ENCODE measurements at regions not wholly inside any gene's neighbourhood (a gene's known extent, or its start where the extent isn't known, plus 50 kb on each side); places are given as distances from the start of the nearest gene placed in this dataset.
"Not testable (repeated sequence)": the region's sequence is repeated elsewhere in the genome, so short reads cannot be mapped to it uniquely, and the experiment has no call there.

- no peak for DNase-seq (ENCODE audit: low spot score)
Measured at GRCh38 chr9:80995759-80996158, 693.6 kb downstream of the TLE1 start.

GRCh38 chr9:80994892-80995291, 694.5 kb downstream of the TLE1 start:
- no peak for DNase-seq (ENCODE audit: low spot score)

- DNase-seq (ENCODE audit: low spot score): not testable (repeated sequence)
Measured at GRCh38 chr9:80985595-80985994, 703.8 kb downstream of the TLE1 start.

DNA sequence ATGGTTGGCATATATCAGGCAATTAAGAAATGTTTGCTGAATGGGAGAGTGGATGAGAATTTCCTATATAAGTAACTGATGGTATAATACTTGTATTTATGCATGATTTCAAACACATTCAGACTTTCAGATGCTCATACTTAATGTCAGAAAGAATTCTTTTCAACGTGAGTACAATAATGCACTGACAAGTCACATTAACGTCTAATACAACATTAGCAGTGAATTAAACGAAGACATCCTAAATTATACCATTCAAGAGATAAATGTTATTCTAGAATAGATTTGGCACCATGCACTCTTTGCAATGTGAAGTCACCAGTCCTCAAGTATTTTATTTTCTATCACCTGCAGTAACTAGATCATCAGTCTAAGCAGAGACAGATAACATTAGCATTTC, 712.9 kb downstream of the TLE1 start:
- no peak for DNase-seq (ENCODE audit: low spot score)

DNA sequence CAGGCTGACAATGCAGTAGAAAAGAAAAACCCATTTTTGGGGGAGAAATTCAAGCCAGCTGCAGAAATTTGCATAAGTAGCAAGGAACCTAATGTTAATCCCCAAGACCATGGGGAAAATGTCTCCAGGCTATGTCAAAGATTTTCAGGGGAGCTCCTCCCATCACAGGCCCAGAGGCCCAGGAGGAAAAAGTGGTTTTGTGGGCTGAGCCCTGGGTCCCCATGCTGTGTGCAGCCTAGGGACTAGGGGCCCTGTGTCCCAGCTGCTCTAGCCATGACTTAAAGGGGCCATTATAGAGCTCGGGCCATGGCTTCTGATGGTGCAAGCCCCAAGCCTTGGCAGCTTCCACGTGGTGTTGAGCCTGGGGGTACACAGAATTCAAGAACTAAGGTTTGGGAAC, 719.0 kb downstream of the TLE1 start:
- not testable (repeated sequence) for DNase-seq (ENCODE audit: low spot score)

DNA sequence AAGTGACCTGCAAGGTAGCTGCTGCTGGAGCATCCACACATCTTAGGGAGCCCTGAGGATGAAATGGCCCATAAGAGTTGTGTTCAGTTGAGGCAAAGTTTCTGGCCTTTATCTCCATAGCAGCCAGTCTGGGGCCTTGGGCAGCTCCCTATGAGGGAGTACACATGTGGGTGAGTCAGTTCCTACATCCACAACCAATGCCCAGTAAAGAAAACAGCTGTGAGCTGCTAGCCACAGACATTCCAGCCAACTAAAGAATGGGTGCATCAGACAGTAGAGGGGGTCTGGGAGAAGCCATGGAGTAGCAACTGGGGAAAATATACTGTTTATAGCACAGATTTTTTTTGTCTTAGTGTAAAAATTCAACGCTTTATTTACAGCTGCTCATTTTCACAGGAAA, 720.7 kb downstream of the TLE1 start:
- no peak for DNase-seq (ENCODE audit: low spot score)

DNA sequence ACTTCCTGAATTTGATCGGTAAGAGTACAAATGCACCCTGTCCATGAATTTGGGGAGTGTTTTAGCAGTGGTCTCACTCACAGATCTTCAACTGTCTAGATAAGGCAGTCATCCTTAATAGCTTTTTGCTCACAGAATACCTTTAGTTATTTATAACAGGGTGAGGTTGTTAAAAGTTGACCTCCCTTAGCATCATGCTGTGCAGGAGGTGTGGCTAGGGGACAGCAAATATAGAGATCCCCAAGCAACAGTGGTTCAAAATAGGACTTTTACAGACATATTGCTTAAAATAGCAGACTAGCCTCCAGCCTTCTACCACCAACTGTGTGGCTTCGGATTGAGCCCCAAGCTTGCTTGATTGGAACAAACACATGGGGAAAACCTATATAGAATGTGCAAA, 724.4 kb downstream of the TLE1 start:
- no peak for DNase-seq (ENCODE audit: low spot score)

DNA sequence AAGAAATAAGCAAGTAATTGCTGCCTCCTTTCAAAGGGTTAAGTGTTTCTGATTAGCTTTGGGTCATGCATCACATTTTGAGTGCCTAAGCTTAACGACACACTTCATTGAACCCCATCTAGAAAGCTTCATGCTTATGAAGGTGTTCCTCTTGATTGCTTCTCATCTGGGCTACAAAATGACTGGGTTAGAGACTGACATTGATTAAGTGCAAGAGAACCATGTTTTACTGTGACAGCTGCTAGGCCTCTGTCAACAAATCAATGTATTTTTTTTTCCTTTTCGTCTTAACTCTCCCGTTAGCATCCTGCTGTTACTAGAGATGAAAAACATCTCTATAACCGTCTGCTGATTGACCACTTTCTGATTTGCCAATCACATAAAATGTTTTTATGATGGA, 725.0 kb downstream of the TLE1 start:
- DNase-seq (ENCODE audit: low spot score): no peak

DNA sequence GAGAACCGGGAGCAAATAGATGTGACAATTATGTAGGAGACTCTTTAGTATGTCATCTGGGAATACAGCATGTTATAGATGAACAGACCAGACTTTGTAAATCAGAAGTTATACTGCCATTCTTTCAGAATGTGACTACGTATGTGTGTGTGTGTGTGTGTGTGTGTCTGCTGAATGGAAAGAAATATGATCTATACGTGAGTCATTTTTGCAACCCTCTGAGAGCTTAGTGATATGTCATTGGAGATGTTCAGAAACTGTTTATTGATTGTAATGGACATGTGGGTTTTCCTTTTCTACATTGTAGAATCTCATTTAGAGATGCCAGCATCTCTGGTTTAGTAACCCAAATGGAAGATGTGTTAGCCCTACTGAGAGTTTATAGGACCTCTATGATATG, 731.5 kb downstream of the TLE1 start:
- DNase-seq (ENCODE audit: low spot score): no peak

- DNase-seq (ENCODE audit: low spot score): no peak
Measured at GRCh38 chr9:80954521-80954920, 734.8 kb downstream of the TLE1 start.

- DNase-seq (ENCODE audit: low spot score): no peak
Measured at GRCh38 chr9:80952363-80952922, 736.9 kb downstream of the TLE1 start.

DNA sequence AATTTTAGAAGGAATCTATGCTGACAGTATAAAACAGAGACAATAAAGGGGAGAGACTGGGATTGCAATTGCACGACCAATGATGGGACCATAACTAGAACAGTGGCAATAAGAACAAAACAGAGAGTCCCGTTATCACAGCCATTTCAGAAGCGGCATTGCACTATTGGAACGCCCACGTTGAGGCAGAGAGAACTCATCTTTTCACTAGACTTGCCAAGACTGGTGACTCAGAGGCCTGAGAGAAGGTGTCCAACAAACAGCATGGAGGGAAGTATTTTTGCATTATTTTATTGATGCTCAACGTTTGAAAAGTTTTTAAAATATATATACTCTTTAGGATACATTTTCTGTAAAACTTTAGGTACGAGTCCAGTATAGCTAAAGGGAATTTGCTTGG, 737.7 kb downstream of the TLE1 start:
- DNase-seq (ENCODE audit: low spot score): no peak

DNA sequence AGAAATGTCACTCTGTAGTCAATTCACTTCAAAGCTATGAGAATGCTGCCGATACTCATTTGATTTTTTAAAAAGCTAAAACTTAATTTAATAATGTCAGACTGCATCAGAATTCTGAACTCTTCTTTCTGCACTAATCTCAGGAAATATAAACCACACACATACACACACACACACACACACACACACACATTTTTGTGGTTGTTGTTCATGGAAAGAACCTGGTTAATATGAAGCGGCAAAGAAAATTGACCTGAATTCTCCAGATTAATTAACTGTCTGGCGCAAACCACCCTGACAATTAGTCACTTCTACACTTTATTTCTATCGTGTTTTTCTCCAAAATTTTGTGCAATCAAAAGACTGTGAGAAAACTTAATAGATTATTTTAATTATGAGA, 740.5 kb downstream of the TLE1 start:
- DNase-seq (ENCODE audit: low spot score): no peak

DNA sequence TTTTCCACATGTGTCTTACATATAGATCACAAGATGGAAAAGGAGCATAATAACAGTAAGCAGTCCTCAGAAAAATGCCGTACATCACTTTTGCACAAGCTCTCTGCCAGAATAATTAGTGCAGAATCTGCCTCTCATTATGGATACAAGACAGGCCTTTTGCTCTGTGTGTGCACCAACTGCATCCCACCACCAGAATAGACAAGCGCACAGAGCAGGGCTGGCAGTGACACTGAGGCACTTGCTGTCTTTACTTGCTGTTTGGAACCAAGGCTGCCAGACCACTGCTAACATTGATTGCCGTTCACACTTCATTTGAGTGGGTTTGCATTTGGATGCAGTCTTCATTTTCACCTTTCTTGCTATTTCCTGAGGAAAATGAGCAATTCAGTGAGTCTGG, 741.3 kb downstream of the TLE1 start:
- no peak for DNase-seq (ENCODE audit: low spot score)

- no peak for DNase-seq (ENCODE audit: low spot score)
Measured at GRCh38 chr9:80946496-80947170, 742.7 kb downstream of the TLE1 start.

DNA sequence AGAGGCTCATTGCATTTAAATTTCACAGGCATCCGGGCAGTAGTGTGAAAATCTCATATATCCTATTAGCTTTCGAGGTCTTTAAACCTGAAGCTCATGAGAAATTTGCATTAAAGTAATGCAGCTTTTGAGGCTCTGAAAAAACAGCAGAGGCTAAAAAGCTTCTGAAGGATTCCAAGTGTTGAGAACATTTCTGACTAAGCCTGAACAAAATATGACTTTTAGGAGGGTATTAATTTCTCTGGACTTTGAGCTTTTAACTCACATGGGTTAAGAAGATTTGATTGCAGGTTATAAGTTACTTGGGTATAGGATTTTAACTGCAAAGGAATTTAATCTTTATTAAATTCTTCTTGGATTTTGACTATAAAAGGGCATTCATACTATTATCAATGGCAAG, 743.9 kb downstream of the TLE1 start:
- no peak for DNase-seq (ENCODE audit: low spot score)

DNA sequence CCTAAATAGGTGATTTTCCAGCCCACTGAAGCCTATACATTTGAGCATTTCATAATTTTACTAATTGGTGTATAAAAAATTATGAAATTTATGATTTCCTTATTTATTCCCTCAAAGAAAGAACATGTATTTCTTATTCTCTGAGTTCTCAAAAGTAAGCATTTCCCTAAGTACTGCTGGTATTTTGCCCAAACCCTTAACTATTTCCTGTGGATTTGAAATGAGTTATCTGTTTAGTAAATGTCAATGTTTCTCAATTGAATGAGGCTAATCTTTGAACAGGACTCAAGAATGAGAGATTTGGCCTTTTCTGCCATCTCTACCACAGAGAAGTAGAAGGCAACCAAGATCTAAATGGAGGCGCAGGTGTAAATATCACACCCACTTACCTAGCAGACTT, 751.7 kb downstream of the TLE1 start:
- DNase-seq (ENCODE audit: low spot score): no peak

GRCh38 chr9:80934095-80934494, 755.3 kb downstream of the TLE1 start:
- no peak for DNase-seq (ENCODE audit: low spot score)

DNA sequence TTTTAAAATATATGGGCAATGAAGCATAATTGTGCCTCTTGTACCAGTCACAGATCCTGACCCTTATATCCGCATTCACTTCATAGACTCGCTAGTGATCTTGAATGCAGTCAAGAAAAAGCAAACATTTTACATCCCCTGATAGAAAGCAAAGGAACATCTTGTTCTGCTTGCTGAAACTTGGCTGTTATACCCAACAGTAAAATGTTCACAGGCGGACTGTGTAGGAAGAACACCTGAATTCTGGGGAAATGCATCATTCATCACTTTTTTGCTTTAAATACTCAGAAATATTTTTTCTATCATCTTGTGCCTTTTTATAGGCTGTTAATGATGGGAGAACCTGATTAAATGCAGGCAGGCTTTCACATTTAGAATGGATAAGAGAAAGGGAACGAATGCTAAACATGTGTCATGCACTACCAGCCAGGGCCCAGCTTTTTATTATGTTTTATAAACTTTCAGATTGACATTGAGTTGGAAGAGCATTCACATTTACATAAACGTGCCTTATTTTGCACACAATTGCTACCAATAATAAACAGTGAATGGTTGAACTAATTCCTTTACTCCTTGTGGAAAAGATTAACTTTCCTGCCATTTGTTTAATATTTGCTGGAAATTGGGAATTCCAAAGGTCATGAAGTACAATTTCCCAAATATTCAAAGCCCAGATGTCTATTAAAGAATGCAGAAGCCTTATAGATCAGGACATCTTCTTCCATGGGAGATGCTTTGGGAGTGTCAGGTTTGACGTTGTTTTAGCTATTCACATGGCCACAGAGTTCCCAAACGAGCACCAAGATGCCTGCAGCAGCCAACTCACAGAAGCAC, 756.2 kb downstream of the TLE1 start:
- no peak for DNase-seq (ENCODE audit: low spot score)

DNA sequence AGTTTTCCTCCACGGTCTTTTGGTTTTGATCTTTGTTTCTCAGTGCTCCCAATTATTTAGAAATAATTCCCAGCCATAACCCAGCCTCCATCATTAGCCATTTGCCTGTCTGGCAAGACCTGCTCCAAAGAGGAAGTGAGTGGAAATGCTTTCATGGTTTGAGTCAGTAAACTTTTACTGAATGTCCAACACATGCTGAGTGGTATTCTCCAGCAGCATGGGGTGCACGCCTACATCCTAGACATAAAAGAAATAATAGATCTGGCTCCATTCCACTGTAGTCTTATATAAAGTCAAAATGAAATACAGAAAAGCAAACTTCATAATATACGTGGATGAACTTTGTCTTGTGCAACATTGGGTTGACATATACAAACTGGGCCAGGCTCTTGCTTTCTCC, 757.2 kb downstream of the TLE1 start:
- DNase-seq (ENCODE audit: low spot score): no peak

DNA sequence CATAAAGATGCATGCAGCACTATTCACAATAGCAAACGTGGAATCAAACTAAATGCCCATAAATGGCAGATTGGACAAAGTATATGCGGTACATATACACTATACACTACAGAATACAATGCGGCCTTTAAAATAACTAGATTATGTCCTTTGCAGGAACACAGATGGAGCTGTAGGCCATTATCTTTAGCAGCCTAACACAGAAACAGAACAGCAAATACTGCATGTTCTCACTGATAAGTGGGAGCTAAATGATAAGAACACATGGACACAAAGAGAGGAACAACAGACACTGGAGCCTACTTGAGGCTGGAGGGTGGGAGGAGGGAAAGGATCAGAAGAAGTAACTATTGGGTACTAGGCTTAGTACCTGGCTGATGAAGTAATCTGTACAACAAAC, 758.2 kb downstream of the TLE1 start:
- no peak for DNase-seq (ENCODE audit: low spot score)

DNA sequence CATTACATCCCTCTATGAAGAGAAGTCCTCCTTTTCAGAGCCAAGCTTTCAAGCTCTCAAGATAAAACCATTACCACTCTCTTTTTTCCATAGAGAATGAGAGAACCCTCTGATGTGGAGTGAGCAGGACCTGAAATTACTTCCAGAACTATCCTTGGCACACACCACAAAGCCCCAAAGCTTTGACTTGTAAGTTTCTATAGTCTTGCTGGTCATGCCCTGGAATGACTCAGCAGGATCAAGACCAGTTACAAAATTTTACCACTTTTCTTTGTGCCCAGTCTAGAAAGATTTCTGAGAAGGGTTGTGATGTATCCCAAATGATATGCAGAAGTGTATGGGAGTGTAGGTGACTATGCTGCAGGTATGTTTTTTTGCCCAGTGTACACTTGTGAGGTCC, 760.6 kb downstream of the TLE1 start:
- no peak for DNase-seq (ENCODE audit: low spot score)

- DNase-seq (ENCODE audit: low spot score): peak; percentile 68
Measured at GRCh38 chr9:80926611-80927010, 762.7 kb downstream of the TLE1 start.

Measured in pons (tissue), 1 donor.